NCI-H82 treated with DMSO at 0.1 percent for 48 hours (cell line): ENCODE measurements at regions not wholly inside any gene's neighbourhood (a gene's known extent, or its start where the extent isn't known, plus 50 kb on each side); places are given as distances from the start of the nearest gene placed in this dataset.

Source experiments
- DNase-seq: peaks from one replicate; lab custom pipeline; 2025; ENCODE audit not compliant: unreplicated experiment; lab: John Stamatoyannopoulos, UW

DNA sequence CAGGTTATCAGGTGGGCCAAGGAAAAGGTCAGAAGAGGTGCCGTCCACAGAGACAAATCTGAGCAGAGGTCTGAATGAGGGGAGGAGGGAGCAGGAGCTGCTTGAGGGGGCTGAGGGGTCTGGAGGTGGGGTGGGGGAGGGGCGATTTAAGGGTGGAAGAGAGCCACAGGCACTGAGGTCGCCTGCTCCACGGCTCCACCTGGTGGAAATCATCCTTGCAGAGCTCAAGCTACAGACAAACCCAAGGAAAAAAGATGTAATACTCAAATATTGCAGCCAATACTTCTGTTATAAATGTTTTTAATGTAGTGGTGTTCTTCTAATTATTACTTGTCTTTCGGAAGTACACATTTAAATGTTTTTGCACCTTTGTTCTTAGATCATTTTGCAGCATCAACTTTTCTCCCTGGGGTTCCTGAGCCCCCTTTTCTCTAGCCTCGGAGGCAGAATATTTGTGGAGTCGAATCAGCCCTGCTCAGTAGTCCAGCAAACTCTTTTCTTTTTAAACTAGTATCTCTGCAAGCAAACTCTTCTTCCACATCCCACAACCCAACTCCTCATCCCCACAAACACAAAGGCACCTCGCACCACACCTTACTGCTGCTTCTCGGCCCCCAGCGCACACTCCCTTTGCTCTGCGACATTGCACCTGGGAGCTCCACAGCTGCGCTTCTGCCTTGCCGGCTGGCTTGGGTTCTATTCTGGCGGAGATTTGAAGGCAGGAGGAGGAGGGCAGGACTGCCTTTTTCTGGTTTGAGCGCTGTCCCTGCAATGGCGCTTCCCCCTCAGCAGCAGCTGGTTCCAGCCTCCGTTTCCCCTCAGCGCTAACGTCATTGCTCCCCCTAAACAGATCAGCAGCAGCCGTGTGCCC is 51.0 kb upstream of the TFAP2A start:
- peak; percentile 5 for DNase-seq
